Globus pallidus (tissue), 1 donor: ENCODE measurements at regions not wholly inside any gene's neighbourhood (a gene's known extent, or its start where the extent isn't known, plus 50 kb on each side); places are given as distances from the start of the nearest gene placed in this dataset.

Source experiments
- DNase-seq: peaks from one replicate; pipeline ENCODE4 v3.0.0-alpha.2; 2015; ENCODE audit warnings: low spot score

DNA sequence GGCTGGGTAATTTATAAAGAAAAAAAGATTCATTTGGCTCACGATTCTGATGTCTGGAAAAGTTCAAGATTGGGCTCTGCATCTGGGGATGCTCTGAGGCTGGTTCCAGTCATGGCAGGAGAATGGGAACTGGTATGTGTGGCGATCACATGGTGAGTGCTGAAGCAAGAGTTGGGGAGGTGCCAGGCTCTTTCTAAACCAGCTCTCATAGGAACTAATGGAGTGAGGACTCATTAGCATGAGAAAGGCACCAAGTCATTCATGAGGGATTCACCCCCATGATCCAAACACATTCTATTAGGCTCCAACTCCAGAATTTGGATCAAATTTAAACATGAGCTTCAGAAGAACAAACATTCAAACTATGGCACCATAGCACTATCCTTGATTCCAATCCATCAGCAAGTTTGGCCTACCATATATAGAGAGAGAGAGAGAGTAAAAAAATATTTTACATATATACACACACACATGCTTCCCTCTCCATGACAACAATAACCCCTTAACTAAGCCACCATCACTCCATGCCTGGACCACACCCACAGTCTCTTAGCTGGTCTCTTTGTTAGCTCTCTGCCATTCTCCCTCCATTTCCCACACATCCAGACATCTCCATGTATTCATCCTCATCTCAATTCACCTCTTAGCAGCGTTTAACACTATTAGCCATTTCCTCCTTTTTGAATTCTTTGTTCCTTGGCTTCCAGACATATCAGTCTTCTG lies 57.9 kb downstream of the NPY start:
- DNase-seq = peak; percentile 25

DNA sequence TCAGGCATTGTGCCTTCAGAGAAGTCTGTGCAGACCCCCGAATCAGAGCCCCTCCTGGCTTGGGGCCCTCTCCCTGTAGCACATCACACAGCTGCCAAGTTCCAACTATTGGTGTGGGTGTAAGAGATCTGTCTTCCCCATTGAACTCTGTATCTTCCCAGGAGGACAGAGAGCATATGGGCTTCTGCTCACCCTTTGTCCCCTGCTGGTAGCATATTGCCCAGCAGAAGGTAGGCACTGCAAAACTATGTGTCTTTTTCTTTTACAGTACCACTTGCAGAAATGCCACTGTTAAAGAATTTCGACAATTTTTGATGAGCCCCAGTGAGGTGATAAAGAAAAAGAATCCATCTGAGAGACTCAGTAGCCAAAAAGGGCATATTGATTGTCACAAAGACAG lies 59.6 kb downstream of the NPY start:
- no peak for DNase-seq

DNA sequence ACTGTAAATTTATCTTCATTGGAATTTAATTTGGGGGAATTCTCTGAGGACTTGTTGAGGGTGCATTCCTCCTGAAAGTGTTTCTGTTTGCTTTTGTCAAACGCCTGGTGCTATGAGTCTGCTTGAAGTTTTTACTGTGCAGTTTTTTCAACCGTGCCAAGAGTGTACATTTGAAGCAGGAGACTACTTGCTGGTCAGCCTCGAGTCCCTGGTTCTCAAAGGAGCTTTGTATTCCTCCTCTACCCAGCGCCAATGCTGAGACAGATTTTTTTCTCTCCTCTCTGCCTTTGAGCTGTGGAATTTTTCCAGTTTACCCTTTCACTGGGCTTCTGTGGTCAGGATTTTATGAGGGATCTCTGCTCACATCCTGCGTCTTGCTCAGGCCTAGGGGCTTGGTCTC lies 62.1 kb downstream of the NPY start:
- DNase-seq = peak; percentile 5

DNA sequence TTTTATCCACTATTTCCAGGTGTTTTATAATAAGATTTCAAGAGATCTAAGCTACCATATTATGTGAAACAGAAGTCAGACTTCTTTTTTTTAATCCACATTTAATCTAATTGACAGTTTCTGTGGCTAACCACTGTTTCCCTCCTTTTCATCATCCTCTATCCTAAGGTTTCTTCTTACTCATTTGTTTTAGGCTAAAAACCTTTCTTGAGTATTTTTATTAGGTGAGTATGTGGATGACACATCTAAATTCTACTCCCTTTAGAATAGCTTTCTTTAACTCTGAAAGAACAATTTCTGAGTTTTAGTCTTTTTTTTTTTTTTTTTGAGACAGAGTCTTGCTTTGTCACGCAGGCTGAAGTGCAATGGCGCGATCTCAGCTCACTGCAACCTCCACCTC lies 62.7 kb downstream of the NPY start:
- DNase-seq = no peak

DNA sequence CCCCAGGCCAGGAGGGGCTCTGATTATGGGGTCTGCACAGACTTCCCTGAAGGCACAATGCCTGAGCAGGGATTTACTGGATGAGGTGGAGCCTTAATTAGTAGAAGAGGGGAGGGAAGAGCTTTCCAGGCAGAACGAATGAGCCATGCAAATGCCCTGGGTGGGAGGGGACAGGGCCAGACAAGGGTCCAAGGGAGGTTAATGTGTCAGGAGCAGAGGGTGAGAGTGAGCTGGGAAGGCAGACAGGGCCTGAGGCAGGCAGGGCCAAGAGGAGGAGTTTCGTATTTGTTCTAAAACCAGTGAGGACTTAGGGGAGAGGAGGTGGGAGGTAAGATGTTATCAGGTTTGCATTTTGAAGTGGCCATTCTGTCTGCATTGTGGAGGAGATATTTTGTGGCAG lies 65.3 kb downstream of the NPY start:
- no peak for DNase-seq

DNA sequence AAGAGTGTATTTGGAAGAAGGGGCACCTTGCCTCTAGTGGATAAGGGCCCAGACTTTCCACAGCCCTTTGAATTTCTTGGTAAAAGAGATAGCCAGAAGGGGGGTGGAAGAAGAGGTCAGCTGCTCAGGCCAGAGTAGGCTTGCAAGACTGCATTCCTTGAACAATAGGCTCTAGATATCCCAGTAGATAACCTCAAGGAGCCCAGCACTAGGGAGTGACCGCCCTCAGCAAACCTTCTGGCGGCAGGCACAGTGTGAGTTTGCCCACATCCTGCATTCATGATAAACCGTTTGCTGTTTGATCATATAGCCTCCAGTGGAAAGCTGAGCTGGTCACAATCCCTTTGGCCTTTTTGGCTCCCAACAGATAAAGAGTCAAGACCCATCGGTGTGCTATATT lies 70.5 kb downstream of the NPY start:
- no peak for DNase-seq

DNA sequence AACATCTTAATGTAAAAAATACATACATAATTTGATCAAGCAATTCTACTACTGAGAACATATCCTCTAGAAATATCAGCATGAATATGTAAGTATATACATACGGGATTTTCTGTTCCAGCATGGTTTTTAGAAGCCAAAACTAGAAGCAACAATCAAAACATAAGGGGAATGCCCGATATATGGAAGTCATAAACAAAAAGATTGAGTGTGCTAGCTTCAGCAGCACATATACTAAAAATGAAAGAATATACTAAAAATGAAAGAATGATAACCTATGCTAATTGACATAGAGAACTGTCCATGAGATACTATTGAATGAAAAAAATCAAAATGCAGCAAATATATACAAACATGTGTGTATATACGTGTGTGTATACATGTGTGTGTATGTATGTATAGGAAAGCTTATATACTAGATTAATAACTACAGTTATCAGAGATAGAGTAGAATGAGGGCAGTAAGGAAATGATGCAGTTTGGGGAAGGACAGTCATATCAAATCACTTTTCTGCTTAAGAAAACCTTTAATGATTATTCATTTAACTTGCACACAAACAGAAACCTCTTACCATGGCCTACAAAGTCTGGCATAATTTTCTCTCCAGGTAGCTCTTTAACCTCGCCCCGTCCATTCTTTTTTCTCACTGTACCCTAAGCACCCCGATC lies 72.9 kb downstream of the NPY start:
- DNase-seq = no peak

DNA sequence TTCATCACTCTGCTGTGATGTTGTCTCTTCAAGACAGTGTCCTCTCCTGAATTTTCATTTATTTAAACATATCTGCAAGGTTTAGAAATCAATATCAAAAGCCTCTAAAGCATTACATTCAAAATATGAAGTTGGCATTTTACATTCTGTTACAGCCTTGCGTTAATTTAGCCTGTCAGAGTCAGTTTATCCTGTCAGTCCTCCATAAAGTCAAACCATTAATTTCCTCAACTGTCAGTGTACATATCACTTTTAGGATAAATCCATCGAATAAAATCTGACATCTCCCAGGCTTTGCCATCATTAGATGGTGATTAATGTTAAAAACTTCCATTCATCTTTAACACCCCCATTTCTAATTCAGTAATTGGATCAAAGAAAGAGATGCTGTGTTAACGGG lies 77.0 kb downstream of the NPY start:
- DNase-seq = no peak

DNA sequence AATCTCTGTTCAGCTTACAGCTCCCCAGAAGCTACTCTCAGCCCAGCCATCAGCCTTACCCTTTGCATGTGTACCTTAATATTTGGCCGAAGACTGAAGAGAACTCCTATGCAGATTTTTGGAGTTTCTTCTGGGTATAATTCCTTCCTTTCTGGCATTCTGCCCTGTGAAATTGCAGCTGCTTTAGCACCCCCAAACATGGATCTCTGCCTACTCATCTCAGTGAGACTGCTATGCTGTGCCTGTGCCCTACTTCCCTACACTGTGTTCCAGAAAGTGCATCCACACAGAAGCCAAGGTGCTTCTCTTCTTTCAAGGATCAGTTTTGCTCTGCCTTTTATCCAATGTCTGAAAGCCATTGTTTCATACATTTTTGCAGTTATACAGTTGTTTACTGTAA lies 81.6 kb downstream of the NPY start:
- no peak for DNase-seq

DNA sequence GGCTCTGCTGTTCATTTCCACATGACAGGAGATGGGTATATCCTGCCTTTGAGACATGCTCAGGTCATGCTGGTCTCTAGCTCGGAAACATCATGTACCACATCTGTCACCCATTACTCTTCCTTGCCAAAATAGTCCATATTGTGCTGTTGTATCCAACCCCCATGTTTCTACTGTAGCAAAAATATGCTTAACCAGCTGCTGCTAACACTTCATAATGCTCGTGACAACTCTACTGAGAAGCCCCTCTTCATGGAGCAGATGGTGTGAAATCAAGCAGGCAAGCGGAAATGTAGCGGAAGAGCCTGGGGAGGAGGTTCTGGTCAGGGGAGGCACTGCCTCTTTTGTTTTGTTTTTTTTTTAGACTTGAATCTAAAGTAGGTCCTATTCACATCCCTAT lies 82.9 kb downstream of the NPY start:
- no peak for DNase-seq

DNA sequence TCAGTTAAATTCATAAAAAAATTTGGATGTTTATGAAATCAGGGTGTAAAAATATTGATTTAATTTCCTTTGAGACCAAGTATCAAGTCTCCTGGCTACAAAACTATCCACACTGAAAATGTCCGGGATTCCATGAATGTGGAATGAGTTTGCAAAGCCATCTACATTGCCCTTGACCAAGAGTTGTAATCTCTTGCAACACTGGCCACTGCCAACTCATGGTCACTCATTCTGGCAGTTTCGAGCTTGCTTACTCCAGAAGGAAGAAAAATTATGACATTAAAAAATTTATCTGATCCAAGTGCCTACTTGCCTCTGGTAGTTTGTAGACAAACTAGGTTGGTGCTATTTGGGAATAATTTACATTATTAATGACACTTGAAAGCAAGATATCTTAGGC lies 84.2 kb downstream of the NPY start:
- no peak for DNase-seq

DNA sequence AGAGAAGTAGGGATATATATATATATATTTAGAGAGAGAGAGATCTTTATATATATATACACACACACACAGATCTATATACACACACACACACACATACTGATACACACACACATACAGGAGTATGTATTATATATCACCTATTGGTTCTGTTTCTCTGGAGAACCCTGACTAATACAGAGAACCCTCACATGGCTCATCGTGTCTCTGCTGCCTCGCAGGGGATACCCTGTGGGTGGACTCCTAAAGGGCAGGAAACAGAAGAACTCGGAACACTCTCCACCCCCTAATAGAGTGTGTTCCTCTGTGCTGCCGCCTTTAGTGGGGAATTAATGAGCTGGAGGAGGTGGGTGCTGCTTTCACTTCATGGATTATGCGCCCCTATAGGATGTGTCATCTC lies 86.6 kb downstream of the NPY start:
- DNase-seq = no peak

DNA sequence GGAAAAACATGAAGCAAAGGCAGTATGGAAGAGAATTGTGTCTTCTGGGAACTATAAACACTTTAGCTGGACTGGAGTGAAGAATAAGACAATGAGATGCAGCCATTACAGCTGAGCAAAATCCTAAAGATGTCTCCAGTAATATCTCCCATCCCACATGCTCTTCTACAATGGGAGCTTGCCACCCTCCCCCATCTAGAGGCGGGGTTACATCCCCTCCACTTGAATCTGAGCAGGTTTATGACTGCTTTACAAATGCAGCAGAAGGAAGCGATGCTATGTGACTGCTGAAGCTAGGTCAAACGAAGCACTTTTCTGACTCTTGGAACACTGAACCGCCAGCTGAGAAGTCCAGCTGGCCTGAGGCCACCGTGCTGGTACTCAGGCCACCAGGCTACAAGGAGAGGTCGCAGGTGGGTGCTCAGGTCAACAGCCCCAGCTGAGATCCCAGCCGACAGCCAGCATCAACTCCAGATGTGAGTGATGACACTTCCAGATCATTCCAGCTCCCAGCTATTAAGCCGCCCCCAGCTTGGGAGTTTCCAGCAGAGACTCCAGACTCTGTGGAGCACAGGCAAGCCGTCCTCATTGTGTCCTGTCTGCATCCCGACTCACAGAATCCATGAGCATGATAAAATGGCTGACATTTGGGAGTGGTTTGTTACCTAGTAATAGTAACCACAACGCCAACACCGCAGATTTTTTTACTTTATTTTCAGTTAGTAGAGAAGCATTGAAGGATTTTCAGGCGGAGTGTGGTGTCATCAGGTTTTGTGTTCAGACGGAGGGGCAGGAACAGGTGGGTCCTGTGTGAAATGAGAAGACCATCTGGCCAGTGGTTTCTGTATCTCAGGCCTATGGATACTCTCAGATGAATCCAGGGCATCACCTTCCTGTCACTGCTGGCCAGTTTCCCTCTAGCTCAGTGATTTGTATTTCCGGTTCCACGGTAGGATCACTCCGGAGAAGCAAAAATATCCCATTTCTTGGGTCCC lies 89.3 kb downstream of the NPY start:
- DNase-seq = no peak

DNA sequence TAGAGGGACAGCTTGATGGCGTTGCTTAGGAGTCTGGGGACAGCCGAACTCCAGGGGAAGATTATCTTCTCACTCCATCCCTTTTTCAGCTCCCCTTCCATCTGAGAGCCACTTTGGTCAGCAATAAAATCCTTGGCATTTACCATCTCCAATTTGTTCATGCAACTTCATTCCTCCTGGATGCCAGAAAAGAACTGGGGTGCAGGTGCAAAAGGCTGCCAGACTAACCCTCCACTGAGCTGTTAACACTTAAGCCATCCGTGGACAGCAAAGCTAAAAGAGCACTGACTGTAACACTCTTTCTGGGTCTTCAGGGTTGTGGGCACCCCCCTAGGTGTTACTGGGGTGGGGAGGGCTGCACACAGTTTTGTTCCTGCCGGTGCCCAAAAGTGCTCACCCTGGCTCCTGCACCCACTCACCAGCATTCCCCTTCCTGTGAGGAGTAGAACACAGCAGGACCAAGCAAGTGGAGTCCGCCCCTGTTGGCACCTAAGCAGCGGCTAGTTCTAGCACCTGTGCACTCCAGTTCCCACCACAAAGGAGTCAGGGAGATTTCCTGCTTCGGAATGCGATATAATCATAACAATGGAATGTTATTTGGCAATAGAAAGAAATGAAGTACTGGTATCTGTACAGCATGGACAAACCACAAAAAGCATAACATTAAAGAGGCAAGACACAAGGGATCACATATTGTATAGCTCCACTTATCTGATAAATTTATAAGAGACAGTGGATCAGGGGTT lies 95.1 kb downstream of the NPY start:
- no peak for DNase-seq

DNA sequence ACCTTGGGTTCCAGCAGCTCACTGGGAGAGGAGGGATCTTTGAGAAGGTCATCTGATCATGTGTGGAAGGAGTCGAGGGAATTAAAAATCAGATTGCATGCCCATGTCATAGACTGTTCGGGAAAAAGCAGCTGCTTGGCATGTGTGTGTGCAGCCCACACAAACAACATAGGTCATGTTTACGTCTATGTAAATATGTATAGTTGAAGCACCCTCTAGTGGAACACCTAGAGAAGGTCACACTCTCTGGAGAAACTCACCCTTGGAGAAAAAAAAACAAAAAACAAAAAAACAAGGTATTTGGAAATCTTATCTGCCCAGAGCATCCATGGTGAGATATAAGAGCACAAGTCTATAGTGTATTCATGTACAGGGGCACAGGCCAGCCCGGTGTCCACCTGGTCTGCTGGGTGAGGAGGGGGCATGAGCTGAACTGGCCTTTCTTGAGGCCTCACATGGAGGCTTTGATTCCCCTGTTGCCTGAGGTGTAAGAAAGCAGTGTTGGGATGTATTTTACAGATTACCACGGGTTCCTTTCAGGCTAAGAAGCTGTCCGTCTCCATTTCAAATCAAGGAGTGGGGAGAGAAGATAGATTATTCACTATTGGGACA lies 98.0 kb downstream of the NPY start:
- DNase-seq = no peak

DNA sequence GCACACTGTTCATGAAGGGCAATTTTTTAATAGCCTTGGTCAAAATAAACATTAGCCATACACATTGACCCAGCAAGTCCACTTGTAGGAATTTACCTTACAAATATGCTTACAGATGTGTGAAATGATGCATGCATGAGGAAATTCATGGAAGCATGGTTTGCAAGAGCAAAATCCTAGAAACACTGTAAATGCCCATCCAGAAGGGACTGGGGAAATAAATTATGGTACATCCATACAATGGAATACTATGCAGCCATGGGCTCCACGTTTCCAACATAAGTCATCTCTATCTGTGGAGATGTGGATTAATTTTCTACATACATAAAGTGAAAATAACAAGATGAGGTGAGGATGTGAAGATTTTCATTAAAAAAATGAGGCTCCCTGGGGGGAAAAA lies 99.1 kb downstream of the NPY start:
- DNase-seq = no peak

DNA sequence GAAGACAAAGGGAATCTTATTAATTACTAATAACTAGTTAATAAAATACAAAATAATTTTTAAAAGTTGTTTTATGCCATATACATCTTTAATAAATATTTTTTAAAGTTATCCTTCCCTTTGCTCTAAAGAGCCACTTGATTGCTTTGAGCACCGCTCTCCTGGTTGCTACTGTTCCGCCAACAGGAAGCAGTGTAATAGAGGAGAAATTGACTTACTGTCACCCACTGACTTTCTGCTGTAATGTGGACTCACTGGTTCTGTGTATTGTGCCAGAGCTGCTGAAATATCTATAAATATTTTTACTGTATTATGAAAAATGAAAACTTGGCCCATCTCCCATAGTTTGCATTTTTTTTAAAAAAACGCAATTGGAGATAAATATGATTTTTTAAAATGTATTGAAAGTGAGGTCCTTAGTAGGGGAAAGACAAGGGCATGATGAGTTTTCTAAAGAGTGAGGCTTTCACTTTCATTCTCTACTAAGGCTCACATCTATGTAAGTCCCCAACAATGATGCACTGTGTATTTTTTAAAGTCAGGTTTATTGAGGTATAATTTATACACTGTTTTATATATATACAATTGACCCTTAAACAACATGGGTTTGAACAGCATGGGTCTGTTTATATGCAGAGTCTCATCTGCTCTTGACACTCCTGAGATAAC lies 100.5 kb downstream of the NPY start:
- DNase-seq = no peak

DNA sequence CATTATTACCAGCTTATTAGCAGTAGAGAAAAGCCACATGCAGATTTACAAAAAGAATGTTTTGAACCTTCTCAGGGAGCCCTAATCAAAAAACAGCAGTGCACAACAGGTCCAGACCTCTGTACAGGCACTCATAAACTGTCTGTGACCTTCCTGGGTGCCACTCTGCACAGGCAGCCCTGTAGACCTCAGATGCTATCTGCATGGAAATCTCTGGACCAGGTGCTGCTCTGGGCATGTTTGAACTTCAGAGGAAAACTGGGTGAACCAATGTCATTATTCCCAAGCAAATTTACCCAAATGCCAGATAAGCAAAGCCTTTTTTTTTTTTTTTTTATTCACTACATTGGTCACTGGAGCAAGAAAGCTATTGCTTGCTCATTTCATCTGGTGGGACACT lies 104.2 kb downstream of the NPY start:
- no peak for DNase-seq

DNA sequence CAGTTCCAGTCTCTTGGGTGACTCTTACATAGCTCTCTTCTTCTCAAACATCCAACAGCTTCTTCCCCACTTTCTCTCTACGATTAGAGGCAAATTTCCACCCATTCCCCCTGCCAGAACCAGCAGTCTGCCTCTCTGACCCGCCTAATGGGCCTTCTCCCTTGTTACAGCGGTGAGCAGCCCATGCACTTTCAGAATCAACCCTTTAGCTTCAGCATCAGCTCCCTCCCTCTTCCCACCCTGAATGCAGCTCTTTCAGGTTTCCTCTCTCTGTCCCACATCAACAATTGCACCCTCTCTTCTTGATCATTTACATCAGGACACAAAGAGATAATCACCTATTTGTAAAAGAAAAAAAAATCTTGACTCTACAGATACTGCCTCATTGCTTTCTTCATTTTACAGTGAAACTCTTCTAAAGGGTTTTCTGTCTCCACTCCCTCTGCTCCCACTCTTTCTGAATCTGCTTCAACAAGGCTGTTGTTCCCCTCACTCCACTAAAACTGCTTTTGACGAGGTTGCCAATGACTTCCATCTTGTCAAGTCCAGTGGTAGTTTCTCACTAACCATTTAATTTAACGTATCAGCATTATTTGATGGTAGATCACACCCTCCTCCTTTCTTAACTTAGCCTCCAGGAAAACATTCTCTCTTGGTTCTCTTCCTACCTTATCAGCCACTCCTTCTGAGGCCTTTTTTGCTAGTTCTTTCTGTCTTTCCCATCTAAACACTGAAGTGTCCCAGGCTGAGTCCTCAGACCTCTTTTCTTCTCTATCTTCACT lies 106.6 kb downstream of the NPY start:
- no peak for DNase-seq

DNA sequence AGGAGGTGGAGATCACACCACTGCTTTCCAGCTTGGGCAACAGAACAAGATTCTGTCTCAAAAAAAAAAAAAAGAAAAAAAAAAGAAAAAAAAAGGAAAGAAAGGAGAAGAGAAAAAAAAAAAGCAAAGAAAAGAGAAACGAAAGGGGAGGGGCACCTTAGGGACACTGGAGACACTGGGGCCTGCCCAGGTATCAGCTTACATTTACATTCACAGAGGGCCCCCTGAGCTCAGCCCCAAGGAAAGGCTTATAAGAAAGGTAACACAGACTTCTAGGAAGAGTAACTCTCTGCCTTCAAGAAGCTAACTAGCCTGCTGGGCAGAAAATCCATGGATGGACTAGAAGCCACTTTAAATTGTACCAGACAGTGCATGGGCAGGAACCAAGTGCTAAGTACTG lies 108.8 kb downstream of the NPY start:
- DNase-seq = no peak
